Chondrocyte (in vitro differentiated cells): ENCODE measurements at regions not wholly inside any gene's neighbourhood (a gene's known extent, or its start where the extent isn't known, plus 50 kb on each side); places are given as distances from the start of the nearest gene placed in this dataset.

Experiments
- DNase-seq: peaks from one replicate; pipeline ENCODE4 v3.0.0; 2021; ENCODE audit warnings: mixed read lengths, low spot score
- H3K27ac Mint-ChIP-seq: one replicate; pipeline ENCODE4 v1.8.0; 2021; ENCODE audit warnings: mild to moderate bottlenecking, moderate library complexity, mixed read lengths; ENCODE audit not compliant: unreplicated experiment
- H3K27me3 Mint-ChIP-seq: 2 replicates; pipeline ENCODE4 v1.8.0; 2021; ENCODE audit warnings: low read depth, mixed read lengths
- H3K36me3 Mint-ChIP-seq: 2 replicates; pipeline ENCODE4 v1.8.0; 2021; ENCODE audit warnings: low read depth, mixed read lengths
- H3K4me1 Mint-ChIP-seq: 2 replicates; pipeline ENCODE4 v1.8.0; 2021; ENCODE audit warnings: low read depth, mild to moderate bottlenecking, mixed read lengths
- H3K4me3 Mint-ChIP-seq: one replicate; pipeline ENCODE4 v1.8.0; 2021; ENCODE audit warnings: mild to moderate bottlenecking, moderate library complexity, mixed read lengths; ENCODE audit not compliant: unreplicated experiment
- H3K9me3 Mint-ChIP-seq: 2 replicates; pipeline ENCODE4 v1.8.0; 2021; ENCODE audit warnings: low read depth, mixed read lengths
- TF ChIP-seq, protein P1 (sequence below): fragments of 200-600 bp; sonication (generic); IDR thresholded peaks from 2 replicates; pipeline ENCODE4 v1.5.0; 2021; ENCODE audit warnings: antibody characterized with exemption, mild to moderate bottlenecking, moderate library complexity

GRCh38 chr16:64778777-64779176, 343.1 kb downstream of the CDH11 start:
- Mint-ChIP-seq H3K27me3 (no peaks in the 10 kb centered on the region), H3K27ac (no peak overlapping the region), H3K4me3 (no peak overlapping the region), H3K4me1 (no peaks in the 10 kb centered on the region), H3K9me3 (peaks cover 14% of the 10 kb centered on the region), H3K36me3 (peaks cover 1% of the 10 kb centered on the region)
- no peak for DNase-seq
- TF ChIP-seq, protein P1, sequence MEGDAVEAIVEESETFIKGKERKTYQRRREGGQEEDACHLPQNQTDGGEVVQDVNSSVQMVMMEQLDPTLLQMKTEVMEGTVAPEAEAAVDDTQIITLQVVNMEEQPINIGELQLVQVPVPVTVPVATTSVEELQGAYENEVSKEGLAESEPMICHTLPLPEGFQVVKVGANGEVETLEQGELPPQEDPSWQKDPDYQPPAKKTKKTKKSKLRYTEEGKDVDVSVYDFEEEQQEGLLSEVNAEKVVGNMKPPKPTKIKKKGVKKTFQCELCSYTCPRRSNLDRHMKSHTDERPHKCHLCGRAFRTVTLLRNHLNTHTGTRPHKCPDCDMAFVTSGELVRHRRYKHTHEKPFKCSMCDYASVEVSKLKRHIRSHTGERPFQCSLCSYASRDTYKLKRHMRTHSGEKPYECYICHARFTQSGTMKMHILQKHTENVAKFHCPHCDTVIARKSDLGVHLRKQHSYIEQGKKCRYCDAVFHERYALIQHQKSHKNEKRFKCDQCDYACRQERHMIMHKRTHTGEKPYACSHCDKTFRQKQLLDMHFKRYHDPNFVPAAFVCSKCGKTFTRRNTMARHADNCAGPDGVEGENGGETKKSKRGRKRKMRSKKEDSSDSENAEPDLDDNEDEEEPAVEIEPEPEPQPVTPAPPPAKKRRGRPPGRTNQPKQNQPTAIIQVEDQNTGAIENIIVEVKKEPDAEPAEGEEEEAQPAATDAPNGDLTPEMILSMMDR, result no peak

DNA sequence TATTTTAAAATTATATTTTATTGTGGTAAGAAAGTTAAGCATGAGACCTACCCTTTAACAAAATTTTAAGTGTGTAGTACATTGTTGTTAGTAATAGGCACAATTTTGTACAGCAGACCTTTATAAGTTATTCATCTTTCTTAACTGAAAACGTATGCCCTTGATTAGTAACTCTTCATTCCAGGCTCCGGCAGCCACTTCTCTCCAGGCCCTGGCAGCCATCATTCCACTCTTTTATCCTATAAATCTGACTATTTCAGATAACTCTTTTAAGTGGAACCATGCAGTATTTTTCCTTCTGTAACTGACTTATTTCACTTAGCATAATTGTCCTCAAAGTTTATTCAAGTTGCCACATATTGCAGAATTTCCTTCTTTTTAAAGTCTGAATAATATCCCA, 348.2 kb downstream of the CDH11 start:
- peaks cover 17% of the 10 kb centered on the region for H3K4me1 Mint-ChIP-seq
- no peaks in the 10 kb centered on the region for H3K27me3 Mint-ChIP-seq
- peaks cover 7% of the 10 kb centered on the region for H3K9me3 Mint-ChIP-seq
- no peak overlapping the region for H3K27ac Mint-ChIP-seq
- no peak overlapping the region for H3K4me3 Mint-ChIP-seq
- DNase-seq, result no peak
- peaks cover 1% of the 10 kb centered on the region for H3K36me3 Mint-ChIP-seq
- TF ChIP-seq, protein P1, result no peak

DNA sequence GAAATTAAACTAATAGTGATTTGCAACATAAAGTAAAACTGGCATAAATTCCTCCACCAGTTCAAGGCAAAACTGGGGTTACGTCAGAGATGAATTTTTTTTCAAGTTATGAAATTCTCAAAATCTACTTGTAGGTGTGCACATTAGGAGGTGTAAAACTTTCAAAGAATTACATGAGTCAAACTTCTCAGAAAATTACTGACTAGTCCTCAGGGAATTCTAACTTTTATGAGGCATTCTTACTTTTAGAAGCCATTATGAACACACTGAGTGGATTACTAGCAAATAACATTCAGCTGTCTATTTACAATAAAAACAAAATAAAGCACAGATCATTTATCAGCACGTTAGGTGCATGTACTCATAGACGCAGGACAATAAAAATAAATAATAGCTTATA, 348.7 kb downstream of the CDH11 start:
- H3K4me3 Mint-ChIP-seq, result no peak overlapping the region
- TF ChIP-seq, protein P1, result no peak
- peaks cover 1% of the 10 kb centered on the region for H3K36me3 Mint-ChIP-seq
- no peak overlapping the region for H3K27ac Mint-ChIP-seq
- peaks cover 18% of the 10 kb centered on the region for H3K4me1 Mint-ChIP-seq
- DNase-seq, result no peak
- peaks cover 7% of the 10 kb centered on the region for H3K9me3 Mint-ChIP-seq
- H3K27me3 Mint-ChIP-seq, result no peaks in the 10 kb centered on the region

GRCh38 chr16:64771273-64771672, 350.6 kb downstream of the CDH11 start:
- H3K27me3 Mint-ChIP-seq, result no peaks in the 10 kb centered on the region
- DNase-seq, result no peak
- H3K4me1 Mint-ChIP-seq, result peaks cover 30% of the 10 kb centered on the region
- no peak overlapping the region for H3K27ac Mint-ChIP-seq
- TF ChIP-seq, protein P1, result no peak
- H3K4me3 Mint-ChIP-seq, result no peak overlapping the region
- peaks cover 5% of the 10 kb centered on the region for H3K9me3 Mint-ChIP-seq
- H3K36me3 Mint-ChIP-seq, result peaks cover 1% of the 10 kb centered on the region

DNA sequence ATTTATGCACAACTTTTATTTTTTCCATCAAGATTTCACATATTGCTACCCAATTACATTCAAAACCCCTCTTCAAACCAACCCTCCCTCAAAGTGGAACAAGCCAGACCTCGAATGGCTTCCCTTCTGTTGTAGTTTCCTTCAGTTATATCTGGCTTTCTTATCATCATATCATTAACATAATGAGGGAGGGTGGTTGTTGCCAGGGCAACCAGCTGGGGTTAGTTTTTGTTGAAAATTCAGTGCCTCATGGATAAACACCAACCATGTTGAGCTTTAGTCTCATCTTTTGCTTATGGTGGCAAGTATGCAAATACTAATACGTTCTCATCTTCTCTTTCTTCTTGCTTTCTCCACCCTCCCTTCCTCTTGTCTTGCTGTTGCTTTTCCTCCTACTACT, 359.7 kb downstream of the CDH11 start:
- Mint-ChIP-seq H3K27me3 (no peaks in the 10 kb centered on the region), H3K9me3 (peaks cover 3% of the 10 kb centered on the region), H3K27ac (no peak overlapping the region), H3K4me3 (no peak overlapping the region), H3K4me1 (peaks cover 6% of the 10 kb centered on the region), H3K36me3 (no peaks in the 10 kb centered on the region)
- TF ChIP-seq, protein P1, result no peak
- DNase-seq, result no peak
